Fibroblast of peridontal ligament (primary cell): ENCODE measurements at regions not wholly inside any gene's neighbourhood (a gene's known extent, or its start where the extent isn't known, plus 50 kb on each side); places are given as distances from the start of the nearest gene placed in this dataset.
"Not testable (repeated sequence)": the region's sequence is repeated elsewhere in the genome, so short reads cannot be mapped to it uniquely, and the experiment has no call there.

ENCODE experiments used
- DNase-seq: peaks from one replicate; pipeline ENCODE4 v3.0.0-alpha.2; 2010; ENCODE audit errors: extremely low read depth

DNA sequence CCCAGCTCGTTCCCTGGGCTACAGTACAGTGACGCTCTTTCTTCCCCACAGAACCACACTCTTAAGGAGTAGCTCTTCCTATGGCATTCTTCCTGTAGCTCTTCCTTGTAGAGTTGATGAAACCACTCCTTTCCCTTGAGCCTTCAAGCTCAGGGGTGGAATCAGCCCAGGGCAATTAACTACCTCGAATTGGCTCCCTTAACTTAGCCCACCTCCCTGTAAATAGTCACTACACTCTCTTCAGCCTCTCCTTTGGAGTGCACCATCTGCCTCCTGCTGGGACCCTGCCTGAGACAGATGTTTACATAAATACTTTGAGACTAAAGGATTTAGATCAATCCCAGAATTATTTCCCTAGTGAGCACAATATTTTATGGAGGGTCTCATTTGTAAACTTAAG, 537.8 kb upstream of the AUTS2 start:
- no peak for DNase-seq

DNA sequence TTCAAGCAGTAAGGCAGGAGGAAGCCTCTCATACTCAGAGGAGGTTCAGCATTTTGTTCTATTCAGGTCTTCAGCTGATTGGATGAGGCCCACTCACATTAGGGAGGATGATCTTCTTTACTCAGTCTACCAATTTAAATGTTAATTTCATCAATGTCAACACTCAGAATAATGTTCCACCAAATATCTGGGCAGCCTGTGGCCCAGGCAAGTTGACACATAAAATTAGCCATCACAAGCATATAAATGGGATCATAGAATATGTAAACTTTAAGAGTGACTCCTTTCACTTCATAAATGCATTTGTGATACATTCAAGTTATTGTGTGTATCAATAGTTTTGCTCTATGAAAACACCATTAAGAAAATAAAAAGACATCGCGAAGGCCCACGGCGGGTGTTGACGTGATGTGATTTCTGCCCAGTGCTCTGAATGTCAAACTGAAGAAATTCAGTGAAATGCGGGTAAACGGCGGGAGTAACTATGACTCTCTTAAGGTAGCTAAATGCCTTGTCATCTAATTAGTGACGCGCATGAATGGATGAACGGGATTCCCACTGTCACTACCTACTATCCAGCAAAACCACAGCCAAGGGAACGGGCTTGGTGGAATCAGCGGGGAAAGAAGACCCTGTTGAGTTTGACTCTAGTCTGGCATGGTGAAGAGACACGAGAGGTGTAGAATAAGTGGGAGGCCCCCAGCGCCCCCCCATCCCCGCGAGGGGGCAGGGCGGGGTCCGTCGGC, 536.1 kb upstream of the AUTS2 start:
- DNase-seq = peak; percentile 33

DNA sequence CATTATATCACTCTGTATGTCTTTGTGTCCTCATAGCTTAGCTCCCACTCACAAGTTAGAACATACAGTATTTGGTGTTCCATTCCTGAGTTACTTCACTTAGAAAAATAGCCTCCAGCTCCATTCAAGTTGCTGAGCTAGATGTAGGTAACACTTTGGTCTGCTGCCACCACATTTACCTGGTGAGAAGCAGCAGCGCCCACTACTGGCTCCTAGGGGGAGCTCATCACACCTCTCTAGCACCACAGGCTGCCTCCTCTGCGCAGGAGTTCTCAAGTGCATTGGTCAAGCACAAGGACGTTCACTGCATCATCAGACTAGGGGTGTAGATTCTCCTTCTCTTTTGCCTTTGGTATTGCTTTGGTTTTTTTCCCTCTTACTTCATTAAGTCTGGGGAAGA, 530.9 kb upstream of the AUTS2 start:
- no peak for DNase-seq

DNA sequence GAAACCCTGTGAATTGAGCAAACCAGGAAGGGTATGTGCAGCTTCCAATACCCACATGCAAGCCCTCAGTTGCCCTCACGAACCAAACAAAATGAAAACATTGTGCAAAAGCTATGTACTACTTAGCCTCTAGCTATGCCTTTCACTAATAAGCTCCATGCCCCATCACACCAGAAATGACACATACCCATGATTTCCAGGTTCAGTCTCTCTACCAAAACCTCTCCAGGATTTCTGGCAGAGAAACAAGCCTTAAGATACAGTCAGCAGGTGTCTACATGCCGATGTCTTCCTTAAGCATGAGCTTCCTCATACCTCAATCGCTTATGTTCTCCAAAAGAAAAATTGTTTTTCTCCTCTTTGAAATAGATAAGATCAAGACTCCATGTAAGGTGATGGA, 527.8 kb upstream of the AUTS2 start:
- DNase-seq = no peak

DNA sequence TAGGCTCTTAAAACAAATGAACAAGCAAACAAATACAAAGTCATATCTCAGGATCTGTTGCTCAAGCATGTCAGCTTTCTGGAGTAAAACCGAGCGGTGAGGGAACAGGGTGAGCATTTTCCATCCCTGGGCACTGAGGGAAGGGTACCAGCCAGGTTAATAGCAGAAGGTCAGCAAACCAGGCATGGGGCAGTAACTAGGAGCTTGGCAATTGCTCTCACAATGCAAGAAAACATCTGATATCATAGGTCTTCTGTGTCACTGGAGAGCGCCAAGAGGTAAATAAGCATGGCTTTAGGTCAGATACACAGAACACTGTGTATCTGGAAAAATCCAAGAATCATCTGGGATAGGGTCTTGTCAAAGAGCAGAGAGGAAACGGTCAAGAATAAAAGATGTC, 521.7 kb upstream of the AUTS2 start:
- DNase-seq = no peak

DNA sequence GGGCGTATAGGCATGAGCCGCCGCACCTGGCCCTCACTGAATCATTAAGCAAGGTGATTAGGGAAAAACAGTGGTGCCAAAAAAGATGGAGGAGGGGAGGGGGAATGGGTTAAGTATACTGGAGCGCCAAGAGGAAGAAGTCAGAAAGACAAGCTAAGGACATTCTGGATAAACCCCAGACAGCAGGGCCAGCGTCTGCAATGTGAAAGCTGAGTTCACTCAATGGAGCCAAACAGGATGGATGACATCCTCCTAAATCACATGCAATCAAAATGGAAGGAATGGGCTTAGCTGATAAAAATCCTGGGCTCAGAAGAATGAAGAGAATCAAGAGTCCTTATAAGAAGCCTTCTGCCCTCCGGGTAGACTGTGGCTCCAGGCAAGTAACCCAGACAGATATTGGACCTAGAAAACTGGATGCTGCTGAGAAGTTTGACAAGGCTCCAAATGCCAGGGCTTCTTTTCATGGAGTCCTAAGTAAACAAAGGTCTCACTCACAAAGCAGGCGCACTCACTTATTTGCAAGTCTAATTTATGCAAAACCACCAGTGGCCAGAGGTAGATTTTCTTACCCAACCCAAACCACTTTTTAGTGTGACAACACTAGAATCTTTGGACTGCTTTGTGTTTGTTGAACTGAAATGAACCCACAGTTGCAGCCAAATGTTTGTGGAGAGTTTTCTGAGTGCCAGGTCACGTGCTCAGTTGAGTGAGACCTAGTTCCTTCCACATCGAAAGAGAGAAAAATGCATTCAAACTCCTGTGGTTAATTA, 519.1 kb upstream of the AUTS2 start:
- DNase-seq = no peak

DNA sequence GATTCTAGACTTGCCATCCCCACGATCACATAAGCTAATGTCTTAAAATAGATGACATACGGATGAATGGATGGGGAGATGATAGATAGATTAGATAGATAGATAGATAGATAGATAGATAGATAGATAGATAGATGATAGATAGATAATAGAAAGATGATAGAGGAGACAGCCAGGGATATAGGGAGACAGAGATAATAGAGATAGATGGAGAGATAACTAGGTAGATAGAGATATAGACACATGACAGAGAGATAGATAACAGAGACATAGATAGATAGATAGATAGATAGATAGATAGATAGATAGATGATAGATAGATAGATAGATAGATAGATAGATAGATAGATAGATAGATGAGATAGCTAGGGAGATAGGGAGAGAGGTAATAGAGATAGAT, 511.0 kb upstream of the AUTS2 start:
- not testable (repeated sequence) for DNase-seq

DNA sequence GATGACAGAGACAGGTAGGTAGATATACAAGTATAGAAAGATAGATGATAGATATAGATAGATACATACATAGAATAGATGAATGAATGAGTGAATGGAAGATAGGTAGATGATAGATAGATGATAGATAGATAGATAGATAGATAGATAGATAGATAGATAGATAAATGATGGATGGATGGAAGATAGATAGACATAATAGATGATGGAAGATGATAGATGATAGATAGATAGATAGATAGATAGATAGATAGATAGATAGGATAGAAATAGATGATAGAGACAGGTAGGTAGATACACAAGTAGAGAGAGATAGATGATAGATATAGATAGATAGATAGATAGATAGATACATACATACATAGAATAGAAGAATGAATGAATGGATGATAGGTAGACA, 510.1 kb upstream of the AUTS2 start:
- no peak for DNase-seq

DNA sequence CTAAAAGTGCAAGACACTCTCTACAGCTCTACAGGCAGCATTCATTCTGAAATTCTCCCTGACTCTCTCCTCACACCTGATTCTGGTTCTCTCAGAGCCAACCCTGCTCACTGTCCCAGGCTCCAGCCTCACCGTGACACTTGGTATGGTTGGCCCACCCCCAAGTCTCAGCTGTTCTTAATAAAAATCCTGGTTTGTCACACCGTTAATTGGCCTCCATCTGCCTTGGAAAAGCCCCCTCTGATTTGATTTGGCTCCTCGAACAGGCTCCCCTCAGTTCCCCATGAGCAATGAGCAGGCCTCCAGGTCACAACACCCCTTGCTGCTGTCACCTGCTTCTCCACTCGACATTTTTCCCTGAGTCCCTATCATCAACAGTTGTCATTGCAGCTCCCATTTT, 507.3 kb upstream of the AUTS2 start:
- DNase-seq = no peak

DNA sequence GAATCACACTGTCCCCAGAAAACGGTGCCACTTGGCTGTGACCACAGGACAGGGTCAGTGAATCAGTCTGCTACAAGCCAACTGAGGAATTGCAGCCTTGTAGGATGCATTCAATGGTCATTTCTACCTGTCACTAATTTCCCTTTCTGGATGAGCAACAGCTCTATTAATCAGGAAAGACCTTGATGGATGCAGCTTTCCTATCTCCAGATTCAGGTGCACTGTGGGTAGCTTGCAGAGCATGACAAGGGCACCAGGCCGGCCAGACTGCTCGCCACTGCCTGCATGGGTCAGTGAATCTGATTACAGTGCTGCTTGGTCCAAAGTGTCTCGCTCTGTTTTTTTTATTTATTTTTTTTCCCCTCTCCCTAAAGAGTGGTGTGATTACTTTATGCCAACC, 506.8 kb upstream of the AUTS2 start:
- DNase-seq = no peak

DNA sequence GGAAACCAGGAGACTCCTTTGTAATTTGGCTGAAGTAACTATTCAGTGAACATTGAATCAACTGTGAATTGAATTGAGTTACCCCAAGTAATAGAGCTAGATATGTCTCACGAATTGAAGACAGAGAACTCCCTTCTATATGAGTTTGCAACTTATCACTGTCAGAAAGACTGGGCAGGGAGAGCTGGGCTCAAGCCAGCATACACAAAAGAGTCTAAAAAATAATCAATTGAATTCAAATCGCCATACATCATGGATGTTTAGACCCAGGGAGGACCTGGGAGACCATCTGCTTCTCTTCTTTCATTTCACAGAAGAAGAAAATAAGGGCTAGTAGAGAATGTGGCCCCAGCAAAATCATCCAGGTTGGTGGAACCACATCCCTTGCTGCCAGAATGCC, 503.1 kb upstream of the AUTS2 start:
- DNase-seq = no peak

DNA sequence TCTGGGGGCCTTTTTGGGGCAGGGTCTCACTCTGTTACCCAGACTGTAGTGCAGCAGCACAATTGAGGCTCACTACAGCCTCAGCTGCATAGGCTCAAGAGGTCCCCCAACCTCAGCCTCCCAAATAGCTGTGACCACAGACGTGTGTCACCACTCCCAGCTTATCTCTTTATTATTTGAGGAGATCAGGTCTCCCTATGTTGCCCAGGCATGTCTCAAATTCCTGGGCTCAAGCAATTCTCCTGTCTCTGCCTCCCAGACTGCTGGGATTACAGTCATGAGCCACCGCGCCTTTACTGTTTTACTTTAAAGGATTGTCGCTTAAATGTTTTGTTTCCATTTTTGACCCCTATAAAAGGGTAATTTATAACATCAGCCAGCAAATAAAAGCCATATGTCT, 502.6 kb upstream of the AUTS2 start:
- no peak for DNase-seq

DNA sequence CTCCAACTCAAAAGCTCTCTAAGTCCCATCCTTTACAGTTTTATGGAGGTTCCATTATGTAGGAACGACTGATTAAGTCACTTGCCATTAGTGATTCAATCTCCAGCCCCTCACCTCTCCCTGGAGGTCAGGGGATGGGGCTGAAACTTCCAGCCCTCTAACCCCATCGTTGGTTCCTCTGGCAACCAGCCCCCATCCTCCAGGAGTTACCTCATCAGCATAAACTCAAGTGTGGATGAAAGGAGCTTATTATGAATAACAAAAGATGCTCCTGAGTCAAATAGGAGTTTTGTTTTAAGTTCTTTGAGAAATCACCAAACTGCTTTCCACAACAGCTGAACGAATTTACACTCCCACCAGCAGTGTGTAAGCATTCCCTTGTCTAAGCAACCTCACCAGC, 494.3 kb upstream of the AUTS2 start:
- DNase-seq = no peak

DNA sequence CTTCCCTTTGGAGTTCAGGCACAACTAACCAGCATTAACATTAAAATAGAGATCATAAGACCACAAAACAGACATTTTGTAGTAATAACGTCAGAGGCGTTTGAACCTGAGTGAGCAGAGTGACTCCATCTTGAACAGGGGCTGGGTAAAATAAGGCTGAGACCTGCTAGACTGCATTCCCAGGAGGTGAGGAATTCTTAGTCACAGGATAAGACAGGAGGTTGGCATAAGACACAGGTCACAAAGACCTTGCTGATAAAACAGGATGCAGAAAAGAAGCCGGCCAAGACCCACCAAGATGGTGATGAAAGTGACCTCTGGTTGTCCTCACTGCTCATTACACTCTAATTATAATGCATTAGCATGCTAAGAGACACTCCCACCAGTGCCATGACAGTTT, 493.2 kb upstream of the AUTS2 start:
- no peak for DNase-seq

DNA sequence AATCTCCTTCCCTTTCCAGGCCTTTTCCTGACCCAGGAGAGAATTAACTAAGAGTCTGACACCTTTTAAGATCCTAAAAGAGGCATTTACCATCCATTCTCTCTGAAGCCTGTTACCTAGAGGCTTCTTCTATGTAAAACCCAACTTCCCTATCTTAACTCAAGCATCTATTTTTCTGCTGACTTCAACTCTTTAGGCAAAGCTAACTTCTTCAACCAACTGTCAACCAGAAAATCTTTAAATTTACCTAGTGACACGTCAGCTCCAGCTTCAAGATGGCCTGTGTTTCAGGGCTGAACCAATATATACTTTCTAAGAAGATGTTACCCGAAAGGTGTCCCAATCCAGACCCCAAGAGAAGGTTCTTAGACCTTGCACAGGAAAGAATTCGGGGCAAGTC, 492.3 kb upstream of the AUTS2 start:
- DNase-seq = no peak

DNA sequence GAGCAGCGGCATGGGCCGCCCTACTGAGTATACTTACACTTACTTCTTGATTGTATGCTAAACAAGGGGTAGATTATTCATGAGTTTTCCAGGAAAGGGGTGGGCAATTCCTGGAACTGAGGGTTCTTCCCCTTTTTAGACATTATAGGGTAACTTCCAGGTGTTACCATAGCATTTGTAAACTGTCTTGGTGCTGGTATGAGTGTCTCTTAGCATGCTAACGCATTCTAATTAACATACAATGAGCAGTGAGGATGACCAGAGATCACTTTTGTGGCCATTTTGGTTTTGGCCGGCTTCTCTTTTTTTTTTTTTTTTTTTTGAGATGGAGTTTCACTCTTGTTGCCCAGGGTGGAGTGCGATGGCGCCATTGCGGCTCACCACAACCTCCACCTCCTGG, 491.8 kb upstream of the AUTS2 start:
- not testable (repeated sequence) for DNase-seq

DNA sequence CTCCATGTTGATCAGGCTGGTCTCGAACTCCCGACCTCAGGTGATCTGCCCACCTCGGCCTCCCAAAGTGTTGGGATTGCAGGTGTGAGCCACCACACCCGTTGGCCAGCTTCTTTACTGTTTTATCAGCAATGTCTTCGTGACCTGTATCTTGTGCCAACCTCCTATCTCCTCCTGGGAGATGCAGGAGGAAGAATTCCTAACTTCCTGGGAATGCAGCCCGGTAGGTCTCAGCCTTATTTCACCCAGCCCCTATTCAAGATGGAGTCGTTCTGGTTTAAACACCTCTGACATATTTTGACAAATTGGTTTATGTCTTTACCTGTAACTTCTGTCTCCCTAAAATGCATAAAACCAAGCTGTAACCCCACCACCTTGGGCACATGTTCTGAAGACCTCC, 491.3 kb upstream of the AUTS2 start:
- not testable (repeated sequence) for DNase-seq

DNA sequence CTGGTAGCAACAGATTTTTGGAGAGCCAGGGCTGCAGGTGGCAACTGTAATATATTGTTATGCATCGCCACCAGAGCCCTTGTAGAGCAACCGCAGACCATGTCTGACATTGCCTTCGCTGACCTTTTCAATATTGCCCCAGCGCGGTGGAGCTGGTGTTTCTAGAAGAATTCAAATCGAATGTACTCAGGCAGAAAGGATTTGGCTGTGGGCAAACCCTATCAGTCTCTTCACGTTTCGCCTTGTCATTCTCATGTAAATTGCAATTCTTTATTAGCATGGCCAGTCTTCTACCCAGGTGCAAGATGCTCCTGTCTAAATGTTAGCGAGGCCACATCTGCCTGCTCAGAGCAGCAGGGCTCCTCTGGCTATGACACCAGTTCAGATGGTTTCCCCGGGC, 490.2 kb upstream of the AUTS2 start:
- no peak for DNase-seq

DNA sequence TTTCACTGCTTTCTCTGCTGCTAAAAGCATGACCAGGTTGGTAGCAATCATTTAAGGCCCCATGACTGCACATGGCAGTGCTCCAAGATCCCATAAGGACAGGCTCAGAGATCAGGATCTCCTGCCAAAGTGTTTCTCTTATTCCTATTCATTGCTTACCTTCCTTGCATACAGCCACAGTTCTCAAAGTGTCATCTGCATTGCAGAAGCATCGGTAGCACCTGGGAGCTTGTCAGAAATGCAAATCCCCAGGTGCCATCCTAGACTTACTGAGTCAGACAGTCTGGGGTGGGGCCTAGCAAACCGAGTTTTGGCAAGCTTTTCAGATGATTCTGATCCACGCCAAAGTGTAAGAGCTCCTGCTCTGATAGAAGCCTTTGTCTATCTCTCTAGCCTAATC, 489.0 kb upstream of the AUTS2 start:
- DNase-seq = no peak

DNA sequence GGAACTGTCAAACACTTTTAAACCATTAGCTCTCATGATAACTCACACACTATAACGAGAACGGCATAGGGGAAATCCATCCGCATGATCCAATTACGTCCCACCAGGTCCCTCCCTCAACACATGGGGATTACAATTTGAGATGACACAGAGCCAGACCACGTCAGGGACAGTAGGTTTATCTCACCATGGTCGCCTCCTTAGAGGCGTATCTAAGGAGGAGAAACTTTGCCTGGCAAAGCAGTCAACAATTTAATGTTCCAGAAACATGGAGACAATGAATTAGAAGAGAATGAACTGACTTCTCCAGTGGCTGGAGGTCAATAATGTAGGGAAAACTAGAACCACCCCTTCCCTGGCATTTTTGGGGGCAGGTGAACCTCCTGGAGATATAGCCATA, 488.4 kb upstream of the AUTS2 start:
- no peak for DNase-seq

DNA sequence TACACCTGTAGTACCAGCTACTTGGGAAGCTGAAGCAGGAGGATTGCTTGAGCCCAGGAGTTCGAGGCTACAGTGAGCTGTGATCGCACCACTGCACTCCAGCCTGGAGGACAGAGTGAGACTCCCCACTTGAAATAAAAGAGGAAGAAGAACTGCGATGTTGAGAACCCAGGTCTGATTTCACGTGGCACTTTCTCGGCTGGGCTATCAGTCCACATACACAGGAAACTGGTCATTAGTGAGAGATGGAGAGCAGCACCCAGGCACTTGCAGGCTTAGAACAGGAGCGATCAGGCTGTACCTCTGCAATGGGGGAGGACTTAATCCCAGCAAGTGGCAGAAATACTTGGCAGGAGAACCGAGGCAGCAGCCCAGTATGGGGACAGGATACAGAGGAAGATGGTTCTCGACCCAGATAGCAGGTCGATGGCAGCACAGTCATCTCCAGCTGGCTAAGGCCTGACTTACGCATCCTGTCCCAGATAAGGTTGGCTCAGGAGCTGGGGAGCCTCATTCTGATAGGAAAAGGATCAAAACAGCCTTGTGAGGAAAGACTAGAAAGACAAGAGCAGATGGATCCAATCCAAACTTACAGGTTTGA, 487.7 kb upstream of the AUTS2 start:
- no peak for DNase-seq

DNA sequence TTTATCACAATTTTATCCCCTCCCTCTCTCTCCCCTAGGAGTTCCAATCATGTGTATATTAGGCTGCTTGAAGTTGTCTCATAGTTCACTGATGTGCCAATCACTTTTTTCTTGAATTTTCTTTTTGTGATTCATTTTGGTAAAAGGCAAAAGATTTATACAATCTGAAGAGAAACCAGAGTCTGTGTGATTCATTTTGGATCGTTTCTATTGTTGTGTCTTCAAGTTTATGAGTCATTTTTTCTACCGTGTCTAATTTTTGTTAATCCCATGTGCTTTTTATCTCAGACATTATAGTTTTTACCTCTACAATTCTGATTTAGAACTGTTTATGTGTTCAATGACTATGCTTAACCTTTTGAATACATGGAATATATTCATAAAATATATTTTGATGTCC, 483.9 kb upstream of the AUTS2 start:
- DNase-seq = no peak

DNA sequence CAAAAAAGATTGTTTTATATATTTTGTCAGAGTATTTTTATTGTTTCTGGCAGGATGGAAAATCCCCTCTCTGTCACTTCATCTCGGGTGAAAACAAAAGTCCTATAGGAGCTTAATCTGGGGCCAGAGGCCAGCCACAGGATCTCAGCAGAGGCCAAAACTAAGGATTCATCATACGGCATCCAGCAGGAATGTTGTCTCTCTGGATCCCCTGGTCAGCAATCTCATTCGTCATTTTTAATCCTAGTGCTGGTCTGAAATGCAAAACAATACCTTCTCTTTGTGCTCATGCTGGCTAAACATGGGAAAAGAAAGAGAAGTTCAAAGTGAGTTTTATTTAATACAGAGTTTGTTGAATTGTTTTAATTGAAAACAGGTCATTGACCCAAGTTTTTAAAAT, 482.5 kb upstream of the AUTS2 start:
- DNase-seq = no peak
